Activated CD8-positive, alpha-beta memory T cell treated with anti-CD3 and anti-CD28 coated beads for 36 hours (primary cell): ENCODE measurements at regions not wholly inside any gene's neighbourhood (a gene's known extent, or its start where the extent isn't known, plus 50 kb on each side); places are given as distances from the start of the nearest gene placed in this dataset.

ENCODE experiments used
- CTCF ChIA-PET: fragments of 350-600 bp; sonication (Branson Sonifier 250); formaldehyde crosslinking; loops from one replicate; lab custom pipeline; 2021; ENCODE audit warnings: antibody characterized with exemption; lab: Charles Lee
- POLR2A ChIA-PET: fragments of 350-600 bp; sonication (Branson Sonifier 250); formaldehyde crosslinking; loops from one replicate; lab custom pipeline; 2021; ENCODE audit warnings: antibody characterized with exemption; lab: Charles Lee

GRCh38 chr3:130838898-130839600, 54.8 kb upstream of the ATP2C1 start:
- CTCF ChIA-PET: no interaction called here
- POLR2A ChIA-PET: no interaction called here

GRCh38 chr3:130839813-130840212, 54.1 kb upstream of the ATP2C1 start:
- ChIA-PET CTCF (no interaction called here), POLR2A (no interaction called here)

GRCh38 chr3:130841357-130841756, 52.5 kb upstream of the ATP2C1 start:
- CTCF ChIA-PET: no interaction called here
- POLR2A ChIA-PET: no interaction called here

GRCh38 chr3:130843441-130843840, 50.4 kb upstream of the ATP2C1 start:
- ChIA-PET CTCF (interaction anchor here (1.1 kb wide), 1 partner anchor 41 kb away, joined by 6 read pairs; no protein-coding TSS in a partner anchor), POLR2A (no interaction called here)
